ENCODE measurements at regions not wholly inside any gene's neighbourhood (a gene's known extent, or its start where the extent isn't known, plus 50 kb on each side); places are given as distances from the start of the nearest gene placed in this dataset.

GRCh38 chr4:147360301-147360700 is 120.6 kb upstream of the EDNRA start:
- DNase-seq (ENCODE audit: low read depth in 3 of 3), result no peak

- DNase-seq (ENCODE audit: low read depth in 3 of 3), result no peak
These were observed 119.2 kb upstream of the EDNRA start for GRCh38 chr4:147361726-147362125.

GRCh38 chr4:147362938-147363337 is 118.0 kb upstream of the EDNRA start:
- no peak for DNase-seq (ENCODE audit: low read depth in 3 of 3)

GRCh38 chr4:147363514-147363913 is 117.4 kb upstream of the EDNRA start:
- no peak for DNase-seq (ENCODE audit: low read depth in 3 of 3)

GRCh38 chr4:147365396-147365795 is 115.5 kb upstream of the EDNRA start:
- DNase-seq (ENCODE audit: low read depth in 3 of 3), result no peak

GRCh38 chr4:147366164-147366563 is 114.7 kb upstream of the EDNRA start:
- DNase-seq (ENCODE audit: low read depth in 3 of 3), result no peak

GRCh38 chr4:147367891-147368290 is 113.0 kb upstream of the EDNRA start:
- DNase-seq (ENCODE audit: low read depth in 3 of 3), result no peak

- DNase-seq (ENCODE audit: low read depth in 3 of 3), result no peak
These were observed 111.9 kb upstream of the EDNRA start for GRCh38 chr4:147368948-147369347.

- DNase-seq (ENCODE audit: low read depth in 3 of 3), result no peak
These were observed 110.4 kb upstream of the EDNRA start for GRCh38 chr4:147370473-147370872.

- DNase-seq (ENCODE audit: low read depth in 3 of 3), result no peak
These were observed 110.0 kb upstream of the EDNRA start for GRCh38 chr4:147370881-147371280.

- no peak for DNase-seq (ENCODE audit: low read depth in 3 of 3)
These were observed 109.2 kb upstream of the EDNRA start for GRCh38 chr4:147371661-147372060.

- DNase-seq (ENCODE audit: low read depth in 3 of 3), result no peak
These were observed 102.1 kb upstream of the EDNRA start for GRCh38 chr4:147378780-147379179.

GRCh38 chr4:147381749-147382148 is 99.1 kb upstream of the EDNRA start:
- no peak for DNase-seq (ENCODE audit: low read depth in 3 of 3)

GRCh38 chr4:147388018-147388417 is 92.9 kb upstream of the EDNRA start:
- no peak for DNase-seq (ENCODE audit: low read depth in 3 of 3)

- DNase-seq (ENCODE audit: low read depth in 3 of 3), result no peak
These were observed 84.8 kb upstream of the EDNRA start for GRCh38 chr4:147396105-147396504.

- no peak for DNase-seq (ENCODE audit: low read depth in 3 of 3)
These were observed 82.3 kb upstream of the EDNRA start for GRCh38 chr4:147398556-147398955.

- no peak for DNase-seq (ENCODE audit: low read depth in 3 of 3)
These were observed 80.2 kb upstream of the EDNRA start for GRCh38 chr4:147400721-147401120.

GRCh38 chr4:147401221-147401620 is 79.7 kb upstream of the EDNRA start:
- no peak for DNase-seq (ENCODE audit: low read depth in 3 of 3)

- DNase-seq (ENCODE audit: low read depth in 3 of 3), result no peak
These were observed 73.4 kb upstream of the EDNRA start for GRCh38 chr4:147407261-147408045.

- DNase-seq (ENCODE audit: low read depth in 3 of 3), result no peak
These were observed 72.7 kb upstream of the EDNRA start for GRCh38 chr4:147408189-147408588.

GRCh38 chr4:147409350-147409749 is 71.5 kb upstream of the EDNRA start:
- no peak for DNase-seq (ENCODE audit: low read depth in 3 of 3)

- no peak for DNase-seq (ENCODE audit: low read depth in 3 of 3)
These were observed 62.7 kb upstream of the EDNRA start for GRCh38 chr4:147418226-147418625.

- DNase-seq (ENCODE audit: low read depth in 3 of 3), result no peak
These were observed 59.4 kb upstream of the EDNRA start for GRCh38 chr4:147421456-147421855.

- DNase-seq (ENCODE audit: low read depth in 3 of 3), result no peak
These were observed 57.7 kb upstream of the EDNRA start for GRCh38 chr4:147423229-147423628.

Data from stimulated activated CD4-positive, alpha-beta T cell treated with anti-CD3 and anti-CD28 coated beads, TNF-alpha, amount 100 ng/mL, for 24 hours (primary cell).